NCI-H2107 (cell line): ENCODE measurements at regions not wholly inside any gene's neighbourhood (a gene's known extent, or its start where the extent isn't known, plus 50 kb on each side); places are given as distances from the start of the nearest gene placed in this dataset.

Experiments
- DNase-seq: peaks from one replicate; lab custom pipeline; 2025; lab: John Stamatoyannopoulos, UW

DNA sequence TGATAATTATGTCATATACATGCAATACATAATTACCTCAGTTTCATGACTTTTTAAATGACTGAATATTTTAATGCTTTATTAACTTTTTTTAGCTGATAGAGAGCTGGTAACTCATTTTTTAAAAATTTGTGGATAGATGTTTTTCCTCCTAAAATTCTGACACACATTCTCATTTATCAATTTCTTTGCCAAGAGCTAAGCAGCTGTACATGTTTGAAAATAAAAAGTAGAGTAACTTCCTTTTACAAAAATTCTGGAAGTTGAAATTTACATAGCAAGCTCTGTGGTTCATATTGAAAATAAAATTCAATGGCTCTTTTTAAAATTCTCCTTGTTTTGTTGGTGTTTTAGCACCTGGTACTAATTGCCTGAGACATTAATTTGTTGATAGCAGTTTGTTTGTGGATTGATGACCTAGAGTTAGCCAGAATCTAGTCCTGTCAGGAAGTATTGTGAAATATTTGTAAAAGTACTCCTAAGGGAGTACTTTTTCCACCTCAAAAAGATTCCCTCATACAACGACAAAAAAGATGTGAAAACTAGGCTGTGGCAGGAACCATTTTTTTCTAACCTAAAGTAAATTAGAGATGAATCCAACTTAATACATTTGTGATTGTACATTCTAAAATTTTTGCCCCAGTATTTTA is 621.8 kb downstream of the BCKDHB start:
- DNase-seq: no peak

DNA sequence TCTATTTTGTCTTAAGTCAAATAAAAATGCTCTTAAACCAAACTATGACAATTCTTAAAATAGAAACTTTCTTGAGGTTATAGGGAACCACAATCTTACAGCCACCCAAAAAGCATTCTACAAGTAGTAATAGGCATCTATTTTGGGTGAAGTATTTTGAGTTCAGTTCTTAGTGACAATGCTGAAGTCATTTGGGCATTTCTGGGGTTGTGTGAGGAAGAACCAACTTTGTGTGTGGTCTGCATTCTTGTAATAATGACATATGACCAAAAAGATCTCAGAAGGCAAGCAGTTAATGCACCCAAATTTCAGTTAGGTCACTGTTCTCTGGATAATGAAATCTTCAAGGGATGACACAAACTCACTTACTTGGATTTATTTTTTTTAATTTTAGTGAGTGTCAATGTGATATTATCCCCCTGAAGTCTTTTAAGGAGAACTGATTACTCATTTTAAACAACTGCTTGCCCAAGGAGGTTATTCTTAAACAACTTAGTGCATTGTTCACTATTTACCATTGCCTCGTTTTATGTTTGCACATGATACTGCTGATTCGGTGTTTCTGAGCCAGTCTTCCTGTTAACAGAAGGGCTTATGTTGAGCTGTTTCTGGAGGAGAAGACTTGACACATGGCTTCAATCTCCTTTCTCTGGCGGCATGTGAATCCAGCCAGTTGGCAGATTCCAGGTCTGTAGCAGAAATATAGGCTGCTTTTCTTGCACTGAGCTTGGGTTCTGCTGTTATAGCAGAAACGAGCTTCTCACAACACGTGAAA is 618.9 kb downstream of the BCKDHB start:
- no peak for DNase-seq

DNA sequence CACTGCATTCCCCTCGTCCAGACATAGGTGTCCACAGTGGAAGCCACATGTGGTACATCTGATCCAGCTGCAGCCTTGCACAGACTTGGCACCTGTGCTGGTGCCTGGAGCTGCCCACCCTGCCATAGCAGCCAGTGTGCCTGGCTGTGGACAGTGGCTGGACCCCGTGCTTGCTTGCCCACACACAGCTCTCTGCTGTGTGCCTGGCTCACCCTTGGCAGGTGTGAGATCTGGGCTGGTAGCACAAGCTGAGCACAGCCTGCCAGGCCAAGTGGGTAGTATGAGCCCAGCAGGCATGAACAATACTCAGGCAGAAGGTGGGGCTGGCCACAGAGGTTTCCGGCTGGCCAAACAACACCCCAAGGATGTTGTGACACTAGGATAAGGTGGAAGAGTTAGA is 614.4 kb downstream of the BCKDHB start:
- DNase-seq: no peak

DNA sequence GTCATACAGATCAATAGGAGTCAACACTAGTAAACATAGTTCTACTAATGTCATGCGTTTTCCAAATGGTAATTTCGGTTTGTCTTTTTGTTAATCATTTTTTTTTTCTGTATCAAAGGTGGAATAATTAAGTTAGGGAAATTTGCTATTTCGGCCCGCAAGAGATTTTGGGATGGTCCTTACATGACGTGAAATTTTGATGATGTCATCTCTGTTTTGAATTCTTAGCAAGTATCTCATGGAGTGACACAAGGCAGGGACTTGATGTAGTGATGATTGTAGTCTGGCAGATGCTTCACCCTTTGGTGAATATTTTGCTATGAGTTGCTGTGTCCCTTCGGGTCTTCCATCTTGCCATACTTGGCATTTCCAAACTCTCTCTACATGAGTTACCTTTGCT is 608.0 kb downstream of the BCKDHB start:
- no peak for DNase-seq

DNA sequence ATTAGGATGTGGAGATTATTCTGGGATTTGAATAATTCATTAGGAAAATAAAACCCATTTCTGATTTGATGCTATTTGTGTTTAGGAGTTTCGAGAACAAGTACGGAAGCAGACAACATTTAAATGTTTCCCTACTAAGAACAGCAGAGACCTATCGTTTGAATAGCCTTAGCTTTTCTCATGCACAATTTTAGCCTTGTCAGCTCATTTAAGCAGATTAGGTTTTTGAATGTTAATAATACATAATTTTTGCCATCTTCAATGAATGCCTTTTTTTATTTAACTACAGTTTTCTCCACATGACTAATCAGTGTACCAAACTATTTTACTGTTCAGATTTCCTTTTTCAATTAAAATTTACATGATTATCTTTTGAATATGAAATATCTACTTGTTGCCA is 592.0 kb downstream of the BCKDHB start:
- no peak for DNase-seq

DNA sequence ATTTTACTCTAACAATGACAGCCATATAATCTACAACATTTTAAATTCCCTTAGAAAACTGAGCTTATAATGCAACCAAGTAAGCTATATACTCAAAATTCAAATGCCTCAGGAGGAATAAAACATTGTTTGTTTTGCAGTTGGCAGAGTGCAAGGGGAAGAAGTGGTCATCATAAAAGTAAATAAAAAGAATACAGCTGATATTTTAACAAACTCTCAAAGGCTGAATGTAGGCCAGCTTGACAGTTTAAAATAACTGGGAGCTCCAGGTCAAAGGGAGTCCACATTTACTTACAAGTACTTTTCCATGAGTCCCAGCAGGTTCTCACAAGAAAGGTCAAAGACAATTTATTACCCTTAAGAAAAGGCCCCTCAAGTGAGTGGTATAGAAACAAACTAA is 589.8 kb downstream of the BCKDHB start:
- DNase-seq: no peak

DNA sequence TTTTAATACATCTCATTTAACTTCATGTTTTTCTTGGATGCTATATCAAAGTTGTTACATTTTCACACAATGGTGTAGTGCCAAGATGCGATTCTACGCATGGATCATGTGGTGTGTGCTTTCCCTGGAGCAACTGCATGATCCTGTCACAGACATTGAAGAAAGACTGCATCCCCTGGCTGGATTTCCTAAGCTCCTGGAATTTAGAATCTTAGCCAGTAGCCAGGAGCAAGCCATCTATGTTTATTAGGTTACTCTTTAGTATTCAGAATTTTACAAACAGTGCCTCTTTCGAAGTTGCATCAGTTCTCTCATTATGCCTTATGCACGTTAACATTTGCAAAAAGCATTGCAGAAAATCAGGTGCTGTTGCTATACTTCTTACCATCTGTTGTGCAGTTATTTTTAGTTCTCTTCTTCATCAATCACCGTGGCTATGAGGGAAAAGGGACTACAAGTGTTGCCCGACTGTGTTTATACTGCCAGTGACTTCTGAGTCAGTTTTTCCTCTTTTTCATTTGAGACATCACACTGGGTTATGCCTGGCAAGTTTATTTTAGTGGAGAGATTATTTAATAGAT is 584.2 kb downstream of the BCKDHB start:
- DNase-seq: no peak

DNA sequence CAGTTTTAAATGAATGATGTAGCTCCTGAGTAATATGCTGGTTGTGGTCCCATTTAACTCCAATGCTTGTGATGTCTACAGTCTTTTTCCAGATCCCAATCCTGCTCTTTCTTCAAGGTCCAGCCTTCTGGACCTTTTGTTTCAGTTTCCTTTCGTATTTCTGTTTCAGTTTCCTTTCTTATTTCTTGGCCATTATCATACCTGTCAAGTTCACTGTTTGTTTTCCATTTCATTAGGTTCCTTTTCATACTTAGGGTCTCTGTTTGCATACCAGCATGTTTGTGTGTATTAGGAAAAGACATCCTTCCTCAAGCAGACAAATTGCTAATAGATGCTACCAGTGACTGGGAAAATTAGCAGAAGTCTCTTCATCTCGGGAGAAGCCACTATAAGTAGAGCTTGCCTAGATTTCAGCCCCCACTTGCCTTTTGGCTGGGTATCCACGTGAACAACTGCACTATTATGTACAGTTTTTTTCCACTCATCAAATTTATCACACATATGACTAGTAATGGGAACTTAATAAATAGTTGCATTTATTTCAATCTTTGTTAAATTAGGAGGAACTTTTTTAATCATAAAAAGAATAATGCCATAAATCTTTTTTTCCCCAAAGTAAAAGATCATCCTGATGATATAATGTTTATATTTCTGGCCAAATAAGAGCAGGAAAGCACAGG is 583.4 kb downstream of the BCKDHB start:
- DNase-seq: no peak

DNA sequence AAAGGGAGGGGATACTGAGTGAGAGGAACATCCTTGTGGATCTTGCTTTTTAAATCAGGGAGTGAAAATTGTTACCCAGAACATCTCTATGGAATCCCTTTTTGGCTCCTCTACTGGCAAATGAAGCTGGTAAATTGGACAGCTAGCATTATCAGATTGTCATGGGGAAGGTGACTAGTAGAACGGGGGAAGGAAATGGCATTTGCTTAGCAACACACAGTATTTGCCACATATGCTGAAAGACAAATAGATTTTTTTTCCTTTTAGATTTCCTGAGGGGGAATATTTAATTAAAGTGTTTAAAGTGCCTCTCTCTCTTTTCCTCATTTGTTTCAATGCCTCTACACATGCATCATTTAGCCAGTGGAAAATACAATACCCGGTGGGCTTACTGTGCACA is 573.5 kb downstream of the BCKDHB start:
- DNase-seq: no peak

DNA sequence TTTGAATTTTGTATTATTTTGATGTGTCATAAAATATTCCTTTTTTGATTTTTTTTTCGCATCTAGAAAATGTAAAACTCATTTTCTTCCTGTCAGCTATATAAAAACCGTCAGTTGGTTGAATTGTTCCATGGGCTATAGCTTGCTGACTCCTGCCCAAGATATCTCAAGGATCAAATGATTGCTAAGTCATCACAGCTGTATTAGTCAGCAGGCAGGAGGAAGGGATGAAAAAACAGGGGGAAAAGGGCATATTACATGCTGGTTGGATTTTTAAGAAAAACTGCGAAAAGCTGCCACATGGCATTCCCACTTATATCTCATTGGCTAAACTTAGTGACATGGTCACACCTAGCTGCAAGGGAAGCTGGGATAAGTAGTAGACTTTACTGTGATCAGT is 569.9 kb downstream of the BCKDHB start:
- DNase-seq: no peak

DNA sequence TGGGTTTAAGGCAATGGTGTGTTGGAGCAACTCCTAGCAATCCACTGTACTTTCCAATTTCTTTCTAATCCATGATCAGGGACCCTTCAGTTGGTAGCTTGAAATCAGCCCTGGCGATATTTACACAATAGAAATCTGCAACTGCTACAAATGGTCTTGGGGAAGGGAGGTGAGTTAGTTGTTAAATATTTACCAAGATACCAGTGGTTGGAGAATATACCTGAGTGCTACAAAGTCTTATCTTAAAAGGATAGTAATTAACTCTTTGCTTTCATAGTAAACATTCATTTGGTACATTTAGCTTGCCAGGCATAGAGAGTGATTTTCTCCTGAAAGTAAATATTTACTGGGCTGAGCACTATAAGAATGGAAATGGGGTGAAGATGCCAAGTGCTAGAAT is 568.2 kb downstream of the BCKDHB start:
- no peak for DNase-seq

DNA sequence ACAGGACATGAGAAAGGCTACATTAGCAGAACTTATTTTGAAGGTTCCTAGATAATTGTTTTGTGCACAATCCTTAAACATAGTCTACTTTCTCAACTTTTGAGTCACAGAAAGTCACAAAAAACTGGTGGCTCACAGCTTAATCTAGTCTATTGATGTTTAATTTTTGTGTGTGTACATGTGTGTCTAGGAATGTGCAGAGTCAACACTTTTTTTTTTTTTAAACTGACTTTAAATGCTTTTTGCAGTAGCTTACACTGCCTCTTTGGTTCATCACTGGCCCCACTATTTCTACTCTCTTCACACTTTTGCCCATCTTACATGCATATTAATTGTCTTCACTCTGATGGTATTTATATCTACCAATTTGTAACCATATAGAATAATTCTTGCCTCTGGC is 566.9 kb downstream of the BCKDHB start:
- DNase-seq: no peak

DNA sequence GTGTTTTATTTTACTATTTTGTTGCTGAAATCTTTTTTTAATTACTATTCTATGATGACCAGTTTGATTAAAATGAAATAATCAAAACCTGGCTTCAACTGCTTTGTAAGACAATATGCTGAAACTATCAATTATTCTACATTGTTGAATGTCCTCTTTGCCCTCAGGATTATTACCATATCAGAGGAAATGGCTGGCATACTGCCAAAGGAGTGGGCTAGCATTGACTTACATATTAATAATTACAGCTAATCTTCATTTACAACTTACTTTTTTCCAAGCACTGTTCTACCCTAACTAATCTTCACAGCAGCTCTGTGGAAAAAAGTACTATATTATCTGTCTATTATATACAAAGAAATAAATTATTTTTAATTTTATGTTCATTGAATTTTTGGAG is 560.5 kb downstream of the BCKDHB start:
- no peak for DNase-seq

DNA sequence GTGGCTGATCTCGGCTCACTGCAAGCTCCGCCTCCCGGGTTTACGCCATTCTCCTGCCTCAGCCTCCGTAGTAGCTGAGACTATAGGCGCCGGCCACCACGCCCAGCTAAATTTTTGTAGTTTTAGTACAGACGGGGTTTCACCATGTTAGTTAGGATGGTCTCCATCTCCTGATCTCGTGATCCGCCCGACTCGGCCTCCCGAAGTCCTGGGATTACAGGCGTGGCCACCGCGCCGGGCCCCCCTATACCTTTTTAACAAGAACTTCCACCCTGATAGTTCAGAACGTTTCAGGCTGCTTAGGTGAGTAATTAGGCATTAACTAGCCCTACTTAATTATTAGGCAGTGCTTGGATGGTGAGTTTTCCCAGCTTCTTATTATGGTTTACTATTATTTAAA is 552.5 kb downstream of the BCKDHB start:
- DNase-seq: no peak

DNA sequence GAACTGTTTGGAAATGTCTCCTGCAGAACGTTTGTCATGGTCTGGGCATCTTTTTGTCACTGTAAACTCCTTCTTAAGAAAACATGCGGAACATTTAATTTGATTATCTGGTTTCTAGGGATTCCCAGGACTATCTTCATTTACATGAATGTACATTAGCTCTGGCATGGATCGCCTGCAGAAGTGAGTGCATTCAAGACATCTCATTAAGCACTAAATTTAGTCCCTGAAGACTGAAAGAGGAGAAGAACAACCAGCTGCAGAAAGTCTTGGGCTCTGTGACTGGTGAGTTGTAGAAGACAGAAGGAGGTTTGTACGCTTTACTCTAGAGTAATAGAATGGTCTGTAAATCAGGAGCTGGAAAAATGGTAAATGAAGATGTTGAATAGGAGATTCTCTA is 540.7 kb downstream of the BCKDHB start:
- no peak for DNase-seq

DNA sequence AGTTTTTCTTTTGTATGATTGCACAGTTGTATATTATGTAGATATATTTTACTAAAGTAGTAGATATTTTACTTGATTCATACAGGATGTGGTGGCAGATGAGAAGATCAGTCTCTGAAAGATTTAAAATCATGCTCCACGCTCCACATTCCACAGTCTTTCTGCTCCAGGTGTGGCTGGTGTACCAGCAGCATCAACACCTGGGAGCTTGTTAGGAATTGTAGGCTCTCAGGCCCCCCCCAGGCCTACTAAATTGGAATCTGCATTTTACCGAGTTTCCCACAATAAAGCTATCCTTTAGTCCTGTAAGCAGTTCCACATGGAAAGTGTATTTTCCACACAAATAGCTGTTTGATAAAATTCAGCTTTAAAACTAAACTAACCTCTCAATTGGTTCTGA is 537.4 kb downstream of the BCKDHB start:
- DNase-seq: no peak

DNA sequence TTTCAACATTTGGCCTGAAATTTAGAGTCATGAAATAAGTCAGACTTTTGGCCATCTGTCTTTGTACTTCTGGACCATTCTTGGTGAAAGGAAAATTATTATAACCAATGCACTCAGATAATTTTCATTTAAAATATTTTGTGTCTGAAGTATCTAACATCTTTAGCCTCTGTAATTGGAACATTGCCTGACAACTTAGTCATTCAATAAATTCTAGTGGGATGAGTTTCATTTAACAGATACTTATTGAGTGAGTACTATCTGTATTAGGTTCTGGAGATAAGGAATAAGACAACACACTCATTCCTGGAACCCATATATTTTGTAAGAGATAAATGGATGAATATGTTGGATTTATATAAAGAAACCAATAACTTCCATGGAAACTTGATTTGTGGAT is 536.0 kb downstream of the BCKDHB start:
- DNase-seq: no peak

DNA sequence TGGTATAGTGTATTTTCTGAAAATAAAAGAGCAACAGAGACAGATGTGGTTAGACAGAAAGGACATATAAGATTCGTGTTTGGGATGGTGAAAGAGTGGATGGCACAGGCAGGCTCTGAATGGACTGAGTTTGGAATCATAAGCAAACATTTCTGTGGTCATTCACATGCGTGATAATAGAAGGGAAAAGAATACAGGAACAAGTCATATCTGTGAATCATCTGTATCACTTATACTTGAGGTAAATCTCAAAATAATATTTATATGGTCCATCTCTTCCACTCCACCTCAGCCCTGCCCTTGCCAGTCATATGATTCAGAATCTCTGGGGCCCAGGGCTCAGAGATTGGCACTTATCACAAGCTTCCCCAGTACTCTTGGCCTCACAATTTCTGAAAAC is 535.1 kb downstream of the BCKDHB start:
- no peak for DNase-seq

DNA sequence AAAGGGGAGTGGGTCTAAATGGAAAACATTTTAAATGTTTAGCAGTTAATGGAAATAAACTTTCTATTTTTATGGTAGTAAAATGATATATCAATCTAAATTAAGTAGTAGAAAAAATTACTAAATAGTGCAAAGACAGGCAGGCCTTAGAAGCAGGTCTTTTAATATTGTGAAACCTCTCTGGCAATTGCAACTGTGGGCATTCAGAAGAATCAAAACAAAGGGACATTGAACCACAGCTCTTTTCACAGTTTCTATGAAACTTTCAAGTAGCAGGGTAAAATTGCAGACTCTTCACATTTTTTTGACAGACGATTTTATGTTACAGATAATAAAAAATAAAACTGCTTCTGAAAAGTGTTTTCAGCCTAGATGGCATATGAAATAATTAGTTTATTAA is 533.7 kb downstream of the BCKDHB start:
- no peak for DNase-seq

DNA sequence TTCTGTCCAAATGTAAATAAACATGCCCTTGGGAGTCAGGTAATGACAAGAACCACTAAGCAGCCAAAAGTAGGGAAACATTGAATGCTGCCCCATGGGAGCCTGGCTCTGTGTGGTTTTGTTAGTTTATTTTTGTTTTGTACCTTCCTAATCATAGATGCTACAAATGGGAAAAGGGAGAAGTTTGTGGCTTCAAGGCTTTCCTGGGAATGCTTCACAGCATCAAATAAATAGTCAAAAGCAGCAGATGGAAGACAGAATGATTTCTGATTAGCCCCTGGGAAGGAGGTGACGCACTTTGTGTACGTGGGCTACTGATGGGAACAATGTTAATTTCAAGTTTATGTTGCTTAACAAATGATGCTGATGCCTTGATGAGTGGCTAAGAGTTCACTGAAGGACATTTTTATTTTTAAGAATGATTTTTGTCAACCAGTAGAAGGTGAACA is 532.7 kb downstream of the BCKDHB start:
- no peak for DNase-seq

DNA sequence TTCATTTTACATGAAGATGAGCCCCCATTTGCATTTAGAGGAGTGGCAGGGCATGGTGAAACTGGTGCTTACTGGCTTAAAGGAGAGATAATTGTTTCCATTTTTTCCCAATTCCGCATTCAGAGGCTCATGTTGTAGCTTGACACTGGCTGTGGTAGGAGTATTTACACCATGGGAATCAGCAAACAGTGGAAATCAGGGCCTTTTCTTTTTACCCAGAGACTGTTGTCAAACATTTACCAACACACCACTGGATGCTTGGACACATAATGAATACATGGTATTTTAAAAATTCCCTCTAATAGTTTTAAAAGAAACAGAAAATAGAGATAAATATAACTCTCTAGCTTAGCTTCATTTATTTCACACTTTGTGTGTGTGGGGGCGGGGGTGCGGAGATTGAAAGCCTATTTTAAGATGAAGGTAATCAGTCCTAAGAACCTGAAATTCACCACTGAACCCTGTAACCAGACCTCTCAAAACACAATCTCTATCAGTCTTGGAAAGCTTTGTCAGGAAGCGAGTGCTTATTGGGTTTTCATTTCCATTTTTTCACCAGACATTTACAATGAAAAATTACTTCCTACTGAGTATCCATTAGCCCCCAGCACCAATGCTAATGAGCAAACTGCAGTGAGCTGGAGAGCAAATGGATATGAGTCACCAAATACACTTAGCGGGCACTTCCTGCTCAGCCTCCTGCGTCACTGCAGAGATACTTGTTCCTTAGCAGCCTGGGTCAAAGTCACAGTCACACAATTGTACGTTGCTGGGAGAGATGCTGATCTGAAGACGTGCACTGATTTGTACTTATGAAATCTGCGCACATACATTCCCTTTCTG is 532.0 kb downstream of the BCKDHB start:
- peak; percentile 22 for DNase-seq

DNA sequence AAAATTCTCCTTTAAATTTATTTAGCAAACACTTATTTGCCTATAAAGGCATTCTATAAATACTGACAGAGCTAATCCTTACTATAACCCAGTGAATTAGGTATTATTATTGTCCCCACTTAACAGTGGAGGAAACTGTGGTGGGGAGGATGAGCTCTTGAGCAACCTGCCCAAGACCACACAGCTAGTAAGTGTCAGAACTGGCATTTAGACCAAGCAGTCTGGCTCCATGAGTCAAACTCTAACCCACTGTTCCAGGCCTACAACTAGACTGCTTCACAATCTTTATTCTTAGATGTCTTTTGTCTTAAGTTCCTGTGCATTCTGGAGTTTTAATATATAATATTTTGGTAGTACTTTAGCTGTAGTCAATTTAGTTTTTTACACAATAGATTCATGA is 530.8 kb downstream of the BCKDHB start:
- no peak for DNase-seq
